ENCODE measurements at regions not wholly inside any gene's neighbourhood (a gene's known extent, or its start where the extent isn't known, plus 50 kb on each side); places are given as distances from the start of the nearest gene placed in this dataset.

- ATAC-seq (ENCODE audit: low FRiP score) (no peak), DNase-seq (ENCODE audit: low spot score) (no peak)
- TF ChIP-seq CTCF (IDR thresholded peaks at IDR 0.05), result no peak
These were observed 126.6 kb upstream of the FAM9C start for GRCh38 chrX:13170966-13171558.

GRCh38 chrX:13169684-13170083, 125.3 kb upstream of the FAM9C start:
- ATAC-seq (ENCODE audit: low FRiP score), result no peak
- TF ChIP-seq CTCF (IDR thresholded peaks at IDR 0.05), result no peak
- DNase-seq (ENCODE audit: low spot score), result no peak

GRCh38 chrX:13168269-13168668, 123.8 kb upstream of the FAM9C start:
- no peak for ATAC-seq (ENCODE audit: low FRiP score)
- TF ChIP-seq CTCF (IDR thresholded peaks at IDR 0.05), result no peak

GRCh38 chrX:13167481-13168231, 123.2 kb upstream of the FAM9C start:
- ATAC-seq (ENCODE audit: low FRiP score) (no peak), DNase-seq (ENCODE audit: low spot score) (no peak)
- no peak for TF ChIP-seq CTCF (IDR thresholded peaks at IDR 0.05)

More at GRCh38 chrX:13168269-13168668, 123.8 kb upstream of the FAM9C start:
- no peak for DNase-seq (ENCODE audit: low spot score)

GRCh38 chrX:13165266-13166189, 121.1 kb upstream of the FAM9C start:
- TF ChIP-seq CTCF (IDR thresholded peaks at IDR 0.05), result no peak
- ATAC-seq (ENCODE audit: low FRiP score) (peak; percentile 60), DNase-seq (ENCODE audit: low spot score) (no peak)

- no peak for TF ChIP-seq CTCF (IDR thresholded peaks at IDR 0.05)
- no peak for DNase-seq (ENCODE audit: low spot score)
- ATAC-seq (ENCODE audit: low FRiP score), result no peak
These were observed 120.2 kb upstream of the FAM9C start for GRCh38 chrX:13164611-13165010.
